ENCODE measurements at regions not wholly inside any gene's neighbourhood (a gene's known extent, or its start where the extent isn't known, plus 50 kb on each side); places are given as distances from the start of the nearest gene placed in this dataset.
"Not testable (repeated sequence)": the region's sequence is repeated elsewhere in the genome, so short reads cannot be mapped to it uniquely, and the experiment has no call there.

- WGBS, 2 experiments (ENCODE audit: insufficient coverage in 1 of 2, insufficient read length in 1 of 2): 87 to 93% methylated on average over 2 to 3 of the region's 3 CpGs
- Histone ChIP-seq H3K4me3 (ENCODE audit: low read length) (no peak overlapping the region), H3K27ac (ENCODE audit: low read depth, low read length) (no peak overlapping the region), H3K4me1 (ENCODE audit: control insufficient read depth, insufficient read depth, low read length) (no peaks in the 10 kb centered on the region), H3K27me3 (ENCODE audit: control insufficient read depth, insufficient read depth, low read length, poor library complexity, severe bottlenecking) (no peaks in the 10 kb centered on the region), H3K9me3 (ENCODE audit: control insufficient read depth, low read length) (no peaks in the 10 kb centered on the region), H3K36me3 (ENCODE audit: control insufficient read depth, insufficient read depth, low read length) (no peaks in the 10 kb centered on the region), H3K9ac (ENCODE audit: extremely low read depth, low read length, poor library complexity, severe bottlenecking) (no peak overlapping the region)
- no peaks in the 10 kb centered on the region for H3K36me3 Mint-ChIP-seq (ENCODE audit: low read depth)
- no peak for TF ChIP-seq CTCF (conservative IDR thresholded peaks at IDR 0.05)
- no peaks in the 10 kb centered on the region for H3K27me3 Mint-ChIP-seq (ENCODE audit: insufficient read depth)
- no peaks in the 10 kb centered on the region for H3K9me3 Mint-ChIP-seq
- no peak overlapping the region for H3K27ac Mint-ChIP-seq
- no peak for DNase-seq
- no peaks in the 10 kb centered on the region for H3K4me1 Mint-ChIP-seq
- no peak overlapping the region for H3K4me3 Mint-ChIP-seq
Measured at GRCh38 chr10:53166325-53166724, 393.7 kb upstream of the MBL2 start.

- H3K27ac ChIP-seq (ENCODE audit: low read depth, low read length): no peak overlapping the region
- no peaks in the 10 kb centered on the region for H3K9me3 ChIP-seq (ENCODE audit: control insufficient read depth, low read length)
- no peak for DNase-seq
- 92 to 96% methylated on average over 2 to 3 of the region's 3 CpGs for WGBS, 2 experiments (ENCODE audit: insufficient coverage in 1 of 2, insufficient read length in 1 of 2)
- no peak for TF ChIP-seq CTCF (conservative IDR thresholded peaks at IDR 0.05)
- Mint-ChIP-seq H3K9me3 (no peaks in the 10 kb centered on the region), H3K4me3 (no peak overlapping the region), H3K36me3 (ENCODE audit: low read depth) (no peaks in the 10 kb centered on the region), H3K4me1 (no peaks in the 10 kb centered on the region), H3K27ac (no peak overlapping the region), H3K27me3 (ENCODE audit: insufficient read depth) (no peaks in the 10 kb centered on the region)
- H3K4me1 ChIP-seq (ENCODE audit: control insufficient read depth, insufficient read depth, low read length): no peaks in the 10 kb centered on the region
- H3K27me3 ChIP-seq (ENCODE audit: control insufficient read depth, insufficient read depth, low read length, poor library complexity, severe bottlenecking): no peaks in the 10 kb centered on the region
- no peak overlapping the region for H3K9ac ChIP-seq (ENCODE audit: extremely low read depth, low read length, poor library complexity, severe bottlenecking)
- H3K36me3 ChIP-seq (ENCODE audit: control insufficient read depth, insufficient read depth, low read length): no peaks in the 10 kb centered on the region
- no peak overlapping the region for H3K4me3 ChIP-seq (ENCODE audit: low read length)
Measured at GRCh38 chr10:53162856-53163255, 390.3 kb upstream of the MBL2 start.

- H3K27me3 ChIP-seq (ENCODE audit: control insufficient read depth, insufficient read depth, low read length, poor library complexity, severe bottlenecking): no peaks in the 10 kb centered on the region
- H3K4me3 ChIP-seq (ENCODE audit: low read length): no peak overlapping the region
- TF ChIP-seq CTCF (conservative IDR thresholded peaks at IDR 0.05): no peak
- no peak overlapping the region for H3K9ac ChIP-seq (ENCODE audit: extremely low read depth, low read length, poor library complexity, severe bottlenecking)
- no peak overlapping the region for H3K27ac Mint-ChIP-seq
- no peak overlapping the region for H3K27ac ChIP-seq (ENCODE audit: low read depth, low read length)
- peaks cover 5% of the 10 kb centered on the region for H3K9me3 Mint-ChIP-seq
- no peaks in the 10 kb centered on the region for H3K27me3 Mint-ChIP-seq (ENCODE audit: insufficient read depth)
- no peak overlapping the region for H3K4me3 Mint-ChIP-seq
- peaks cover 7% of the 10 kb centered on the region for H3K9me3 ChIP-seq (ENCODE audit: control insufficient read depth, low read length)
- H3K4me1 ChIP-seq (ENCODE audit: control insufficient read depth, insufficient read depth, low read length): no peaks in the 10 kb centered on the region
- no peak for DNase-seq
- H3K36me3 Mint-ChIP-seq (ENCODE audit: low read depth): no peaks in the 10 kb centered on the region
- H3K36me3 ChIP-seq (ENCODE audit: control insufficient read depth, insufficient read depth, low read length): no peaks in the 10 kb centered on the region
- no peaks in the 10 kb centered on the region for H3K4me1 Mint-ChIP-seq
Measured at GRCh38 chr10:53161231-53161630, 388.6 kb upstream of the MBL2 start.

- not testable (repeated sequence) for H3K27ac Mint-ChIP-seq; H3K9ac ChIP-seq (ENCODE audit: extremely low read depth, low read length, poor library complexity, severe bottlenecking); H3K36me3 Mint-ChIP-seq (ENCODE audit: low read depth); H3K4me1 Mint-ChIP-seq; H3K4me3 ChIP-seq (ENCODE audit: low read length); H3K4me3 Mint-ChIP-seq; H3K27ac ChIP-seq (ENCODE audit: low read depth, low read length); H3K36me3 ChIP-seq (ENCODE audit: control insufficient read depth, insufficient read depth, low read length); H3K27me3 ChIP-seq (ENCODE audit: control insufficient read depth, insufficient read depth, low read length, poor library complexity, severe bottlenecking); H3K27me3 Mint-ChIP-seq (ENCODE audit: insufficient read depth); H3K4me1 ChIP-seq (ENCODE audit: control insufficient read depth, insufficient read depth, low read length)
- peak; percentile 43 for DNase-seq
- 79% methylated on average over 4 of the region's 4 CpGs; no CpG with 5 or more reads in 1 of the 2 experiments for WGBS, 2 experiments (ENCODE audit: insufficient coverage in 1 of 2, insufficient read length in 1 of 2)
- peaks cover 22% of the 10 kb centered on the region for H3K9me3 ChIP-seq (ENCODE audit: control insufficient read depth, low read length)
- H3K9me3 Mint-ChIP-seq: peaks cover 19% of the 10 kb centered on the region
Measured at GRCh38 chr10:53155674-53156073, 383.1 kb upstream of the MBL2 start.

All from endodermal cell (in vitro differentiated cells).